GM23248 (cell line): ENCODE measurements at regions not wholly inside any gene's neighbourhood (a gene's known extent, or its start where the extent isn't known, plus 50 kb on each side); places are given as distances from the start of the nearest gene placed in this dataset.
A peak's percentile ranks its signal among the peaks of the same experiment; 100 is the strongest.

ENCODE experiments used
- DNase-seq: peaks from one replicate; pipeline ENCODE4 v3.0.0-alpha.2; 2015
- H2AFZ ChIP-seq: fragments of 200-600 bp; sonication (generic); 2 replicates; pipeline ENCODE4 v1.6.1; 2016; ENCODE audit warnings: antibody characterized with exemption
- H3F3A ChIP-seq: fragments of 200-600 bp; sonication (generic); 2 replicates; pipeline ENCODE4 v1.6.1; 2016; ENCODE audit warnings: mild to moderate bottlenecking, antibody characterized with exemption, mixed run types; ENCODE audit not compliant: insufficient read depth
- H3K27ac ChIP-seq: fragments of 200-600 bp; sonication (generic); 2 replicates; pipeline ENCODE4 v1.5.1; 2016; ENCODE audit warnings: mild to moderate bottlenecking
- H3K27me3 ChIP-seq: fragments of 200-600 bp; sonication (generic); replicated peaks from 2 replicates; pipeline ENCODE4 v1.6.1; 2016; ENCODE audit warnings: mild to moderate bottlenecking; ENCODE audit not compliant: insufficient read depth
- H3K36me3 ChIP-seq: fragments of 200-600 bp; sonication (generic); 2 replicates; pipeline ENCODE4 v1.6.1; 2016; ENCODE audit warnings: low read depth, mild to moderate bottlenecking
- H3K4me1 ChIP-seq: fragments of 200-600 bp; sonication (generic); 2 replicates; pipeline ENCODE4 v1.6.1; 2016; ENCODE audit warnings: mild to moderate bottlenecking; ENCODE audit not compliant: insufficient read depth
- H3K4me2 ChIP-seq: fragments of 200-600 bp; sonication (generic); one replicate; pipeline ENCODE4 v1.6.1; 2016; ENCODE audit warnings: mild to moderate bottlenecking; ENCODE audit not compliant: unreplicated experiment
- H3K4me3 ChIP-seq: fragments of 200-600 bp; sonication (generic); 2 replicates; pipeline ENCODE4 v1.5.1; 2016; ENCODE audit warnings: mild to moderate bottlenecking
- H3K79me2 ChIP-seq: fragments of 200-600 bp; sonication (generic); 2 replicates; pipeline ENCODE4 v1.6.1; 2016; ENCODE audit warnings: mild to moderate bottlenecking; ENCODE audit not compliant: insufficient read depth
- H3K9ac ChIP-seq: fragments of 200-600 bp; sonication (generic); 2 replicates; pipeline ENCODE4 v1.6.1; 2016; ENCODE audit warnings: mild to moderate bottlenecking
- H3K9me2 ChIP-seq: fragments of 200-600 bp; sonication (generic); 2 replicates; pipeline ENCODE4 v1.6.1; 2016; ENCODE audit warnings: mixed run types, mild to moderate bottlenecking, moderate library complexity; ENCODE audit not compliant: insufficient read depth
- H3K9me3 ChIP-seq: fragments of 200-600 bp; sonication (generic); one replicate; pipeline ENCODE4 v1.6.1; 2017; ENCODE audit warnings: low read depth
- H4K20me1 ChIP-seq: fragments of 200-600 bp; sonication (generic); 2 replicates; pipeline ENCODE4 v1.6.0; 2016; ENCODE audit not compliant: insufficient read depth
- EZH2 ChIP-seq: fragments of 200-600 bp; sonication (generic); IDR thresholded peaks from 2 replicates; pipeline ENCODE4 v1.6.1; 2018; ENCODE audit warnings: antibody characterized with exemption, mild to moderate bottlenecking; ENCODE audit not compliant: insufficient read depth, poor library complexity, severe bottlenecking
- EZH2phosphoT487 ChIP-seq: fragments of 200-600 bp; sonication (generic); IDR thresholded peaks from 2 replicates; pipeline ENCODE4 v1.6.1; 2018; ENCODE audit warnings: antibody characterized with exemption, moderate library complexity, mild to moderate bottlenecking, low read depth; ENCODE audit not compliant: insufficient read depth
- WGBS, 2 experiments: methylation state at CpG; one replicate each; pipeline ENCODE4 v1.1.6; 2015 to 2017; ENCODE audit warnings: low lambda C conversion rate in 2 of 2, low coverage in 1 of 2; ENCODE audit errors: missing lambda C conversion rate in 2 of 2; 5-methylcytosine and 5-hydroxymethylcytosine counted together
- in situ Hi-C: fragments of 300-500 bp; cut with MboI; formaldehyde crosslinking; loops from 2 replicates; pipeline ENCODE4 v1.15.0; 2020

GRCh38 chr7:127530148-127530547, 55.2 kb downstream of the GCC1 start:
- Histone ChIP-seq H3K4me3 (no peak overlapping the region), H4K20me1 (no peaks in the 10 kb centered on the region), H3K27me3 (peaks cover 29% of the 10 kb centered on the region), H3K27ac (no peak overlapping the region), H2AFZ (no peak overlapping the region), H3K4me1 (no peaks in the 10 kb centered on the region), H3K9me3 (no peaks in the 10 kb centered on the region), H3K9me2 (no peaks in the 10 kb centered on the region), H3K79me2 (no peaks in the 10 kb centered on the region), H3K36me3 (no peaks in the 10 kb centered on the region), H3K9ac (no peak overlapping the region), H3K4me2 (no peak overlapping the region), H3F3A (no peaks in the 10 kb centered on the region)
- no peak for DNase-seq
- WGBS, 2 experiments: 0% methylated on average over 1 of the region's 1 CpG
- TF ChIP-seq EZH2 (no peak), EZH2phosphoT487 (no peak)
- in situ Hi-C loops: no loop called here

GRCh38 chr7:127527561-127527960, 57.8 kb downstream of the GCC1 start:
- no peaks in the 10 kb centered on the region for H3F3A ChIP-seq
- no peaks in the 10 kb centered on the region for H3K4me1 ChIP-seq
- H4K20me1 ChIP-seq: no peaks in the 10 kb centered on the region
- no peak for DNase-seq
- H3K27me3 ChIP-seq: peaks cover 14% of the 10 kb centered on the region
- H3K9me3 ChIP-seq: no peaks in the 10 kb centered on the region
- in situ Hi-C loops: no loop called here
- no peak overlapping the region for H2AFZ ChIP-seq
- no peak overlapping the region for H3K9ac ChIP-seq
- TF ChIP-seq EZH2phosphoT487: no peak
- TF ChIP-seq EZH2: no peak
- H3K27ac ChIP-seq: no peak overlapping the region
- H3K4me3 ChIP-seq: no peak overlapping the region
- H3K79me2 ChIP-seq: no peaks in the 10 kb centered on the region
- WGBS, 2 experiments: 45 to 51% methylated on average over 4 of the region's 4 CpGs
- no peak overlapping the region for H3K4me2 ChIP-seq
- H3K36me3 ChIP-seq: no peaks in the 10 kb centered on the region
- H3K9me2 ChIP-seq: no peaks in the 10 kb centered on the region

GRCh38 chr7:127525866-127526480, 59.4 kb downstream of the GCC1 start:
- Histone ChIP-seq H3F3A (no peaks in the 10 kb centered on the region), H3K9ac (no peak overlapping the region), H3K4me2 (no peak overlapping the region), H3K4me3 (no peak overlapping the region), H3K36me3 (no peaks in the 10 kb centered on the region), H3K27ac (no peak overlapping the region), H3K4me1 (no peaks in the 10 kb centered on the region), H3K27me3 (peaks cover 8% of the 10 kb centered on the region), H3K9me2 (no peaks in the 10 kb centered on the region), H4K20me1 (no peaks in the 10 kb centered on the region), H2AFZ (no peak overlapping the region), H3K9me3 (no peaks in the 10 kb centered on the region), H3K79me2 (no peaks in the 10 kb centered on the region)
- no peak for DNase-seq
- 33 to 38% methylated on average over 5 of the region's 5 CpGs for WGBS, 2 experiments
- TF ChIP-seq EZH2phosphoT487 (no peak), EZH2 (no peak)
- in situ Hi-C loops: no loop called here

- 35 to 52% methylated on average over 2 of the region's 2 CpGs for whole genome bisulfite sequencing, 2 experiments
- Histone ChIP-seq H3K36me3 (no peaks in the 10 kb centered on the region), H3K9me2 (no peaks in the 10 kb centered on the region), H3K4me2 (no peak overlapping the region), H4K20me1 (no peaks in the 10 kb centered on the region), H3K4me1 (no peaks in the 10 kb centered on the region), H3K9me3 (no peaks in the 10 kb centered on the region), H3K27ac (no peak overlapping the region), H3K9ac (no peak overlapping the region), H3K27me3 (no peaks in the 10 kb centered on the region; the same call in 1 of the 2 replicates), H2AFZ (no peak overlapping the region), H3K4me3 (no peak overlapping the region), H3F3A (no peaks in the 10 kb centered on the region), H3K79me2 (no peaks in the 10 kb centered on the region)
- DNase-seq: no peak
- in situ Hi-C loops: no loop called here
- TF ChIP-seq EZH2 (no peak), EZH2phosphoT487 (no peak)
Measured at GRCh38 chr7:127516320-127516719, 69.1 kb downstream of the GCC1 start.

GRCh38 chr7:127514499-127514898, 70.9 kb downstream of the GCC1 start:
- peak; percentile 54 for DNase-seq
- in situ Hi-C loops: no loop called here
- H2AFZ ChIP-seq: no peak overlapping the region
- H4K20me1 ChIP-seq: no peaks in the 10 kb centered on the region
- no peaks in the 10 kb centered on the region for H3K36me3 ChIP-seq
- H3K4me1 ChIP-seq: no peaks in the 10 kb centered on the region
- H3F3A ChIP-seq: no peaks in the 10 kb centered on the region
- H3K9me2 ChIP-seq: no peaks in the 10 kb centered on the region
- H3K9ac ChIP-seq: no peak overlapping the region
- no peak overlapping the region for H3K4me3 ChIP-seq
- no peak overlapping the region for H3K27ac ChIP-seq
- H3K27me3 ChIP-seq: peaks cover 16% of the 10 kb centered on the region
- no peak overlapping the region for H3K4me2 ChIP-seq
- no peaks in the 10 kb centered on the region for H3K79me2 ChIP-seq
- TF ChIP-seq EZH2phosphoT487 (no peak), EZH2 (no peak)
- no peaks in the 10 kb centered on the region for H3K9me3 ChIP-seq
